ENCODE measurements at regions not wholly inside any gene's neighbourhood (a gene's known extent, or its start where the extent isn't known, plus 50 kb on each side); places are given as distances from the start of the nearest gene placed in this dataset.

DNA sequence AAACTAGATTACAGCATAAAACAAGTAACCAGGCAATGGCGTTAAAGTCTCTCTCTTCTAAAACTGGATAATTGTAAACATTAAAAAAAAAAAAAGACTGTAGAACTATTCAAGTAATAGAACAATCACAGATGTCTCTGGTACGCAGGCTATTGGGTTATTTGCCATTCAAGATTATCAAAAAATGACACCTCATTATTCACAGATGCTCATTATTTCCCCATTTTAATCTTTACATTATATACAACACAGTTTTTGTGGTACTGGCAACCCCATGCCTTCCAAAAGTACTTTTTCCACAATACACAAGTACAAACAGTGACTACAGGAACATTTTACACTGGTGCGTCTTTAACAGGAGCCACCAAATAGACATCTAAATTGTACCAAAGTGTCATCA is 109.4 kb downstream of the ZNF608 start (continued):
- TF ChIP-seq FOXJ3 (CRISPR knock-in tag; IDR thresholded peaks at IDR 0.05) (no peak), NFIC (IDR thresholded peaks at IDR 0.05; ENCODE audit: borderline replicate concordance) (no peak)

DNA sequence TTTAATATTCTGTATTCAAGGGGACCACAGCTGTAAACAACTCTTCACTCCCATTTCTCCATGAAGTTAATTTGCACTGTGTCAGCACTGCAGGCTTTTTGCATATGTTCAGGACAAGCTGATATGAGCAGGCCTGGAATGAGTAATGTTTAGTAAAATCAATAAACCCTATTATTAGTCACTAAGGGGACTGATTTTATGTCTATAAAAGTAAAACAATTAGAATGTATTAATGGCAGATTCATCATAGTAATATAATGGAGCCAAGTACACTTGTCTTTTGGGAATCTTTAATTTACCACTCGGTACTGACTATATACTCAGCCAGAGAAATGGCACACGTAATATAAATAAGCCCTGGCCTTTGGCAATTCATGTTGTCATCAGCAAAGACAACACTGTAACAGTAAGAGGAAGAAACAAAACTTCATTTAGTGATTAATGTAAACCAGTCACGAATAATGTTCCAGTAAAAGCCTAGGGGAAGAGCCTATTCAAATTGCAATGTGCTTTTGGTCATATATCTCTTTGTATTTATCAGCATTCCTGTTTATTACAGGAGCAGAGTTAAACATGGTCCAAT is 111.6 kb downstream of the ZNF608 start:
- H3K27ac ChIP-seq (ENCODE audit: low read depth in 2 of 2, low read length in 1 of 2): peak overlapping the region; percentile 48 to 86
- H3K79me2 ChIP-seq (ENCODE audit: insufficient read depth): no peaks in the 10 kb centered on the region
- H3K4me2 ChIP-seq: peak overlapping the region; percentile 39
- H3K27me3 ChIP-seq (ENCODE audit: insufficient read depth): no peaks in the 10 kb centered on the region
- H3K4me3 ChIP-seq (ENCODE audit: low read depth in 2 of 2, low read length in 1 of 2): no peak overlapping the region
- H3K9me2 ChIP-seq: no peaks in the 10 kb centered on the region
- H3F3A ChIP-seq (replicated peaks; ENCODE audit: insufficient read depth): no peaks in the 10 kb centered on the region
- H3K9ac ChIP-seq: no peak overlapping the region
- H2AFZ ChIP-seq (ENCODE audit: low read depth): no peak overlapping the region
- H3K36me3 ChIP-seq (replicated peaks in 1 of 2; ENCODE audit: control insufficient read depth in 1 of 2, insufficient read depth in 2 of 2, low read length in 1 of 2): no peaks in the 10 kb centered on the region
- POLR2A ChIA-PET: interaction anchor here (0.6 to 1.2 kb wide), 5 partner anchors 14 to 850 kb away, joined by 3 to 4 read pairs (median 3); no protein-coding TSS in a partner anchor
- TF ChIP-seq, protein P1, sequence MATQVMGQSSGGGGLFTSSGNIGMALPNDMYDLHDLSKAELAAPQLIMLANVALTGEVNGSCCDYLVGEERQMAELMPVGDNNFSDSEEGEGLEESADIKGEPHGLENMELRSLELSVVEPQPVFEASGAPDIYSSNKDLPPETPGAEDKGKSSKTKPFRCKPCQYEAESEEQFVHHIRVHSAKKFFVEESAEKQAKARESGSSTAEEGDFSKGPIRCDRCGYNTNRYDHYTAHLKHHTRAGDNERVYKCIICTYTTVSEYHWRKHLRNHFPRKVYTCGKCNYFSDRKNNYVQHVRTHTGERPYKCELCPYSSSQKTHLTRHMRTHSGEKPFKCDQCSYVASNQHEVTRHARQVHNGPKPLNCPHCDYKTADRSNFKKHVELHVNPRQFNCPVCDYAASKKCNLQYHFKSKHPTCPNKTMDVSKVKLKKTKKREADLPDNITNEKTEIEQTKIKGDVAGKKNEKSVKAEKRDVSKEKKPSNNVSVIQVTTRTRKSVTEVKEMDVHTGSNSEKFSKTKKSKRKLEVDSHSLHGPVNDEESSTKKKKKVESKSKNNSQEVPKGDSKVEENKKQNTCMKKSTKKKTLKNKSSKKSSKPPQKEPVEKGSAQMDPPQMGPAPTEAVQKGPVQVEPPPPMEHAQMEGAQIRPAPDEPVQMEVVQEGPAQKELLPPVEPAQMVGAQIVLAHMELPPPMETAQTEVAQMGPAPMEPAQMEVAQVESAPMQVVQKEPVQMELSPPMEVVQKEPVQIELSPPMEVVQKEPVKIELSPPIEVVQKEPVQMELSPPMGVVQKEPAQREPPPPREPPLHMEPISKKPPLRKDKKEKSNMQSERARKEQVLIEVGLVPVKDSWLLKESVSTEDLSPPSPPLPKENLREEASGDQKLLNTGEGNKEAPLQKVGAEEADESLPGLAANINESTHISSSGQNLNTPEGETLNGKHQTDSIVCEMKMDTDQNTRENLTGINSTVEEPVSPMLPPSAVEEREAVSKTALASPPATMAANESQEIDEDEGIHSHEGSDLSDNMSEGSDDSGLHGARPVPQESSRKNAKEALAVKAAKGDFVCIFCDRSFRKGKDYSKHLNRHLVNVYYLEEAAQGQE (IDR thresholded peaks at IDR 0.05; ENCODE audit: low read depth, low read length): no peak
- TF ChIP-seq GABPA (IDR thresholded peaks at IDR 0.05; ENCODE audit: low read depth) (no peak), EP300 (IDR thresholded peaks at IDR 0.05; ENCODE audit: borderline replicate concordance in 1 of 2, low read depth in 1 of 2, low read length in 1 of 2) (peak in 1 of 2 experiments; percentile 71; a peak in 2 of 4 replicates), NRF1 (IDR thresholded peaks at IDR 0.05; ENCODE audit: low read depth, low read length) (no peak), MXI1 (IDR thresholded peaks at IDR 0.05; ENCODE audit: low read depth, low read length) (no peak), MAX (IDR thresholded peaks at IDR 0.05; ENCODE audit: low read depth) (no peak), CHD2 (IDR thresholded peaks at IDR 0.05; ENCODE audit: low read length, partially characterized antibody) (peak; percentile 25), YY1 (IDR thresholded peaks at IDR 0.05; ENCODE audit: low read depth) (no peak), RAD21 (IDR thresholded peaks at IDR 0.05; ENCODE audit: low read length) (no peak; the same call in 1 of the 2 replicates), NFIC (IDR thresholded peaks at IDR 0.05; ENCODE audit: borderline replicate concordance) (0 out of 2 replicates have a peak, but pooled peaks have one; percentile 1), EZH2phosphoT487 (IDR thresholded peaks at IDR 0.05; ENCODE audit: borderline replicate concordance, low read depth) (no peak), TAF1 (IDR thresholded peaks at IDR 0.05; ENCODE audit: borderline replicate concordance, low read depth, low read length) (no peak)
- TF ChIP-seq, protein P2, sequence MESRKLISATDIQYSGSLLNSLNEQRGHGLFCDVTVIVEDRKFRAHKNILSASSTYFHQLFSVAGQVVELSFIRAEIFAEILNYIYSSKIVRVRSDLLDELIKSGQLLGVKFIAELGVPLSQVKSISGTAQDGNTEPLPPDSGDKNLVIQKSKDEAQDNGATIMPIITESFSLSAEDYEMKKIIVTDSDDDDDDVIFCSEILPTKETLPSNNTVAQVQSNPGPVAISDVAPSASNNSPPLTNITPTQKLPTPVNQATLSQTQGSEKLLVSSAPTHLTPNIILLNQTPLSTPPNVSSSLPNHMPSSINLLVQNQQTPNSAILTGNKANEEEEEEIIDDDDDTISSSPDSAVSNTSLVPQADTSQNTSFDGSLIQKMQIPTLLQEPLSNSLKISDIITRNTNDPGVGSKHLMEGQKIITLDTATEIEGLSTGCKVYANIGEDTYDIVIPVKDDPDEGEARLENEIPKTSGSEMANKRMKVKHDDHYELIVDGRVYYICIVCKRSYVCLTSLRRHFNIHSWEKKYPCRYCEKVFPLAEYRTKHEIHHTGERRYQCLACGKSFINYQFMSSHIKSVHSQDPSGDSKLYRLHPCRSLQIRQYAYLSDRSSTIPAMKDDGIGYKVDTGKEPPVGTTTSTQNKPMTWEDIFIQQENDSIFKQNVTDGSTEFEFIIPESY (IDR thresholded peaks at IDR 0.05; ENCODE audit: borderline replicate concordance, low read depth): no peak
- no peaks in the 10 kb centered on the region for H4K20me1 ChIP-seq (ENCODE audit: insufficient read depth)
- no peaks in the 10 kb centered on the region for H3K9me3 ChIP-seq
- DNase-seq: peak; percentile 36
- WGBS (ENCODE audit: low lambda C conversion rate): 50% methylated on average over 3 of the region's 3 CpGs
- CTCF ChIA-PET: interaction anchor here (0.6 kb wide), 1 partner anchor 20 kb away, joined by 3 read pairs; no protein-coding TSS in a partner anchor
- peaks cover 13 to 40% of the 10 kb centered on the region in 2 experiments; a peak in 3 of 4 replicates for H3K4me1 ChIP-seq (ENCODE audit: control insufficient read depth in 1 of 2, insufficient read depth in 2 of 2, low read depth in 1 of 2, low read length in 1 of 2)

Data from SK-N-SH (cell line).